Pancreas (tissue), 10 donors: ENCODE measurements at regions not wholly inside any gene's neighbourhood (a gene's known extent, or its start where the extent isn't known, plus 50 kb on each side); places are given as distances from the start of the nearest gene placed in this dataset.

Experiments used
- ATAC-seq, 4 donors: fragments of 200-7000 bp; cut with Tn5 transposase; one replicate each; pipeline versions ENCODE4 v1.8.0 to v1.9.1; 2020; ENCODE audit warnings: mild to moderate bottlenecking in 4 of 4, moderate library complexity in 4 of 4
- DNase-seq, 6 donors: peaks; one replicate each; pipeline ENCODE4 v3.0.0-alpha.2; 2020
- FAIRE-seq: peaks from 2 replicates; lab custom pipeline; 2012; peaks lifted over from hg19 to GRCh38; lab: Jason Lieb, UNC
- H3K27ac ChIP-seq, 4 donors: fragments of 200-600 bp; sonication (generic); 1 replicate in 3 of 4; 2 replicates in 1 of 4; pipeline versions ENCODE4 v1.5.0 to v1.8.0; 2020
- H3K27me3 ChIP-seq, 4 donors: fragments of 200-600 bp; one replicate each; pipeline ENCODE4 v1.8.0; 2021
- H3K36me3 ChIP-seq, 3 donors: fragments of 200-600 bp; sonication (generic) in 1 of 3; one replicate each; pipeline versions ENCODE4 v1.5.0 to v1.8.0; 2020 to 2021
- H3K4me1 ChIP-seq, 3 donors: fragments of 200-600 bp; one replicate each; pipeline ENCODE4 v1.8.0; 2021
- H3K4me3 ChIP-seq, 4 donors: fragments of 200-600 bp; sonication (generic) in 2 of 4; one replicate each; pipeline versions ENCODE4 v1.5.0 to v1.8.0; 2020 to 2021
- H3K9me3 ChIP-seq, 4 donors: fragments of 200-600 bp; one replicate each; pipeline ENCODE4 v1.8.0; 2021
- CTCF ChIP-seq, 4 donors: fragments of 200-600 bp; sonication (generic) in 3 of 4; IDR thresholded peaks; one replicate each; pipeline versions ENCODE4 v1.5.0 to v1.8.0; 2021; ENCODE audit warnings: antibody characterized with exemption in 4 of 4
- WGBS, 2 donors: extraction: QIAGEN DNeasy Blood & Tissue Kit; methylation state at CpG; one replicate each; pipeline ENCODE4 v1.1.7; 2013; 5-methylcytosine and 5-hydroxymethylcytosine counted together
- intact Hi-C, 3 donors: fragments of 100-400 bp; cut with DNase I; formaldehyde crosslinking; loops; one replicate each; pipeline versions ENCODE4 v1.11.1 to v1.14.2; 2022
- donor health status: healthy with polysubstance abuse.
- donor health status: DM: no; HTN: no; CAD: no; lungs with moderate emphysema.
- donor health status: DM: no; HTN: no; CAD: no.
- donor health status: control.
- donor health status: control.
- donor health status: Bipolar disorder and iron deficiency.
- donor health status: DM: yes; HTN: yes; CAD: no.
- donor health status: DM: no; HTN: no; CAD: no.
- donor health status: DM: no; HTN: no; CAD: no.
- donor health status: DM: yes; HTN: yes; CAD: no.

- intact Hi-C loops = no loop called here
- 75 to 83% methylated on average over 7 of the region's 7 CpGs for WGBS, 2 donors
- DNase-seq (no peak), ATAC-seq (no peak), FAIRE-seq (no peak)
- H3K4me3 ChIP-seq = no peak overlapping the region
- peaks cover 0 to 8% (median 0%) of the 10 kb centered on the region in 3 donors for H3K4me1 ChIP-seq
- no peak for TF ChIP-seq CTCF (IDR thresholded peaks at IDR 0.05)
- H3K27me3 ChIP-seq = no peaks in the 10 kb centered on the region
- no peak overlapping the region for H3K27ac ChIP-seq
- H3K9me3 ChIP-seq = no peaks in the 10 kb centered on the region
- no peaks in the 10 kb centered on the region for H3K36me3 ChIP-seq
Measured at GRCh38 chr10:29962166-29962850, 97.1 kb downstream of the JCAD start.

- Histone ChIP-seq H3K9me3 (no peaks in the 10 kb centered on the region), H3K27ac (no peak overlapping the region), H3K4me3 (no peak overlapping the region), H3K27me3 (no peaks in the 10 kb centered on the region), H3K36me3 (no peaks in the 10 kb centered on the region), H3K4me1 (peaks cover 0 to 8% (median 0%) of the 10 kb centered on the region in 3 donors)
- FAIRE-seq (no peak), DNase-seq (no peak), ATAC-seq (no peak)
- TF ChIP-seq CTCF (IDR thresholded peaks at IDR 0.05) = no peak
- WGBS, 2 donors = 83 to 94% methylated on average over 6 of the region's 6 CpGs
- intact Hi-C loops = no loop called here
Measured at GRCh38 chr10:29961351-29961750, 98.0 kb downstream of the JCAD start.

- ATAC-seq = peak in 1 of 4 donors; percentile 27
Measured at GRCh38 chr10:29960261-29960660, 99.1 kb downstream of the JCAD start.

GRCh38 chr10:29959586-29959985, 99.8 kb downstream of the JCAD start:
- WGBS, 2 donors = 54% methylated on average over 18 of the region's 18 CpGs
- intact Hi-C loops = no loop called here
- DNase-seq (peak in 1 of 6 donors; percentile 11), ATAC-seq (peak in 1 of 4 donors; percentile 38), FAIRE-seq (no peak)
- Histone ChIP-seq H3K4me3 (no peak overlapping the region), H3K4me1 (peaks cover 0 to 8% (median 0%) of the 10 kb centered on the region in 3 donors), H3K36me3 (no peaks in the 10 kb centered on the region), H3K9me3 (no peaks in the 10 kb centered on the region), H3K27me3 (no peaks in the 10 kb centered on the region), H3K27ac (no peak overlapping the region)
- TF ChIP-seq CTCF (IDR thresholded peaks at IDR 0.05) = no peak

More at GRCh38 chr10:29960261-29960660, 99.1 kb downstream of the JCAD start:
- intact Hi-C loops = no loop called here
- DNase-seq = no peak
- H3K4me1 ChIP-seq = peaks cover 0 to 8% (median 0%) of the 10 kb centered on the region in 3 donors
- WGBS, 2 donors = 84 to 96% methylated on average over 3 of the region's 3 CpGs
- no peaks in the 10 kb centered on the region for H3K9me3 ChIP-seq
- no peak for TF ChIP-seq CTCF (IDR thresholded peaks at IDR 0.05)
- H3K36me3 ChIP-seq = no peaks in the 10 kb centered on the region
- H3K27me3 ChIP-seq = no peaks in the 10 kb centered on the region
- no peak overlapping the region for H3K27ac ChIP-seq
- H3K4me3 ChIP-seq = no peak overlapping the region
- FAIRE-seq = no peak

- TF ChIP-seq CTCF (IDR thresholded peaks at IDR 0.05) = no peak
- H3K27me3 ChIP-seq = no peaks in the 10 kb centered on the region
- H3K36me3 ChIP-seq = no peaks in the 10 kb centered on the region
- H3K4me1 ChIP-seq = peaks cover 0 to 8% (median 0%) of the 10 kb centered on the region in 3 donors
- no peak overlapping the region for H3K4me3 ChIP-seq
- 93 to 94% methylated on average over 4 of the region's 4 CpGs for WGBS, 2 donors
- no peak for DNase-seq
- peak overlapping the region in 1 of 4 donors; percentile 19 for H3K27ac ChIP-seq
- intact Hi-C loops = no loop called here
- ATAC-seq = no peak
- no peaks in the 10 kb centered on the region for H3K9me3 ChIP-seq
- no peak for FAIRE-seq
Measured at GRCh38 chr10:29958440-29958839, 100.9 kb downstream of the JCAD start.
